NOMO-1 (cell line): ENCODE measurements at regions not wholly inside any gene's neighbourhood (a gene's known extent, or its start where the extent isn't known, plus 50 kb on each side); places are given as distances from the start of the nearest gene placed in this dataset.
"Not testable (repeated sequence)": the region's sequence is repeated elsewhere in the genome, so short reads cannot be mapped to it uniquely, and the experiment has no call there.

ENCODE experiments used
- DNase-seq, 2 experiments: peaks; one replicate each; lab custom pipeline; 2025; ENCODE audit not compliant: unreplicated experiment in 2 of 2; lab: John Stamatoyannopoulos, UW

DNA sequence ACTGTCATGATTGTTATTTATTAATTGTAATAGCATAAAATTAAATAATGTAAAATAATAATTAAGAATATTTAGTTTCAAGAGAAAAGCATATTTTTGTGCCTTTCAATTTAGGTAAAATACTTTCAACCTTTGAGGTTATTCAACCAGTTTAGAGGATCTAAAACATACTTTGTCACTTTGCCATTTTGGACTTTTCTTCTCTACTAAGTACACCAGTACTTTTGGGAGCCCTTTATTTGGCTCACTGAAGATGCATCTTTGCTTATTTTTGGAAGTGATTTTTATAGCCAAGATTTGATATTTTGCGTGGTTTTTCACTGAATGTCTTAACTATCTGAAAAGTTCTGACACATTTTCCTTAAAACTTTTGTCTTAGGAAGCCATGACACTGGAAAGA lies 860.5 kb downstream of the SORCS1 start:
- DNase-seq, result no peak

GRCh38 chr10:106302961-106303360 lies 861.5 kb downstream of the SORCS1 start:
- no peak for DNase-seq

DNA sequence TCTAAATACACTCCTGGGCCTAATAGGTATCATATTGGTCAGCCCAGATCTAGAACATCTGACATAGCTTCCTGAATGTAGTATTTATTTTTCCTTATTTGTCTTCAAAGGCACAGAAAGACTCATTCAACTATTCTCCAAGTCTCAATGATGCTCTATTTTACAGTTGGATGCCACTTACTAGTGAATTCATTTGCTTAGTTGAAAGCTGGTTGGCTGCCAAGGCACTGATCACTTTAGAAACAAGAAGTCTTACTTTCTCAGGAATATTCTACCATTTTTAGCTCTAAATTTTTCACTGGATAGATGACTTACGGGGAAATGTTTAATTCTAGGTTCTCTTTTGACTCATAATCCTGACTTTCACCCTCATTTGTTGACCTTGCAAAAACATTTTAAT lies 863.4 kb downstream of the SORCS1 start:
- no peak for DNase-seq

GRCh38 chr10:106296750-106297392 lies 867.6 kb downstream of the SORCS1 start:
- DNase-seq, result no peak

- DNase-seq, result no peak
Observed at GRCh38 chr10:106284802-106285587, 879.5 kb downstream of the SORCS1 start.

DNA sequence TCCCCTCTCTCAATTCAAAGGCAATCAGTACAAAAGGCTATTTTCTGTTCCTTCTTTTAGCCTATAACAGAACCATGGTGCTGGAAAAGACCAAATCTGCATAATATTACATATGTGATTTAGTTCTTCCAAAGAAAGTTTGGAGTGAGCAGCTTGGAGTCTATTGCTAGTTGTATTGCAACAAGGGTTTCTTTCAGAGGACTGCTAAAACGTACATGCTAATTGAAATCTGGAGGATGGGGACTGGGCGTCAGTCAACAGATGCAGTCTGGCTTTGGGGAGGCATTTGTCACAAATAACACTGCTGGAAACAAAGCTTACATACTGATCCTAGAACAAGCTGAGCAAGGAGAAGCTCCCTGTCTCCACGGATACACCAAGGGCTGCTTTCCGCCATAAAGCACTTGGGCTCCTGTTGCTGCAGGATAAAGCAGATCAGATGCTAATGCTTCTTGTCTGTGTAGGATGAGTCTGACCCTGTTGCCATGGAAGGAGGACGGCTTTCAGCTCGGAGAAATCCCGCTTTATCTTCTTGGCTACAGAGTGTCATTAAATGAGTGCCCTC lies 883.5 kb downstream of the SORCS1 start:
- no peak for DNase-seq

- no peak for DNase-seq
Observed at GRCh38 chr10:106278383-106278782, 886.1 kb downstream of the SORCS1 start.

DNA sequence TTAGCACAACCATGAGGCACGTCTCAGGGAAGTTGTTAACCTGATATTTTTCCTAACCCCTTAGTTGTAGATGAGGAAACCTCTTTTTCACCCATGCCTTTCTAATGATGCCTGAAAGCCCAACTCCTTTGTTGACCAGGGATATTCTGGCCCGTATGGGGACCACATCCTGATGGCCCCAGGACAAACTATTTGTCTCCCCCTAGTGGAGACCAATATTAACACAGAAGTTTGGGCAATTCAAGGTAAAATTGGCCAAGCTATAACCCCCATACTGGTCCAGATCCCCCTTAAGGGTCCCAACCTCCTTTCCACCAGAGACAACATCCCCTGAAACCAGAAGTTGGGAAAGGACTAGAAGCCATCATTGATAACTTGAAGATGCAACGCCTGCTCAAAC lies 893.3 kb downstream of the SORCS1 start:
- DNase-seq, result no peak

DNA sequence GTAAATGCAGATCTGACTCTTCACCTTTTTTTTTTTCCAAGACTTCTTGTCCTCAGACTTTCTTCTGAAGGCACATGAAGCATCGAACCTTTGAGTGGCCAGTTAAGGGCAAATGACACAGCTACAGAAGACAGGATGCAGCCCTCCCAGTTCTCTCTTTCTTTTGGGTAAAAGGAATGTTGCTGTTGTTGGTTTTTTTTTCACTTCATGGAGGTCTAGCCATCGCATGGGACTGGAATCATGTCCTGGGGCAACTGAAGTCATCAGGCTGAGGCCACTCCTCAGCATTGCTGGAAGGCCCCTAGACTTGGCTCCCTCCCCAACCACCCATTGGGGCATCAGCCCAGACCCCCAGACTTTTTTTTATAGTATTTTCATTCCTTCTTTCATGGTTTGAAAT lies 896.5 kb downstream of the SORCS1 start:
- no peak for DNase-seq

- no peak for DNase-seq
Observed at GRCh38 chr10:106267591-106267990, 896.9 kb downstream of the SORCS1 start.

GRCh38 chr10:106257432-106257831 lies 907.1 kb downstream of the SORCS1 start:
- DNase-seq, result not testable (repeated sequence)

- DNase-seq, result no peak
Observed at GRCh38 chr10:106255111-106255678, 909.3 kb downstream of the SORCS1 start.

DNA sequence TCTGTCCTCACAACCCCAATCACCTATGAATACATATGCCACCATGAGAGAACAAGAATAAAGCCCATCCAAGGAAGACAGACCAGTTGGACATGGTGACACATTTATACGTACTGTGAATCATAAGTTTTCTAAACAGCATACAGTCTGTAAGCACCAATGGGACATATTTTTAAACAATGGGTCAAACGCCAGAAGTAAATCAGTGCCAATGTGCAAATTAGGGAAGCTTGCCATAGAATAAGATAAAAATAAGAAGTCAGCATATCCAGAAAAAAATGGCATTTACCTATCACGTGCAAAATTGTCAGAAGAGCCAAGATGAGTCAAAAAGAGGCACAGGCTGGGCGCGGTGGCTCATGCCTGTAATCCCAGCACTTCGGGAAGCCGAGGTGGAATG lies 910.4 kb downstream of the SORCS1 start:
- no peak for DNase-seq

- no peak for DNase-seq
Observed at GRCh38 chr10:106252541-106252940, 912.0 kb downstream of the SORCS1 start.

DNA sequence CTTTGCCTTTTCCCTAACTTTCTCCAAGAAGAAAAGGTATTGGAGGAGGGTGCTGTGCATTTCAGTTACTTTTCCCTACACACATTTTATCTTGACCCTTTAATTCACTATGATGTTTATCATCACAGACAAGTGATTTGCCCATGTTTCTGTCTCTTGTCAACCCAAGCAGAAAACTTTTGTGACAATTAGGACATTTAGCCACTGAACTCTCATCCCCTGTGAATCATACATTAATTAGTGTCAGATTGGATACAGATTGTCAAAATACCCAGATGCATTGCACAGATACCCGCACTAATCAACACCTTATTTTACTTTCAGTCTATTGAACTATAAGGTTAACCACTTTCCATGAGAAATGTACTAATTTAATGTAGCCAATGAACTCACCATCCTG lies 912.9 kb downstream of the SORCS1 start:
- DNase-seq, result no peak

- DNase-seq, result no peak
Observed at GRCh38 chr10:106242301-106242700, 922.2 kb downstream of the SORCS1 start.

DNA sequence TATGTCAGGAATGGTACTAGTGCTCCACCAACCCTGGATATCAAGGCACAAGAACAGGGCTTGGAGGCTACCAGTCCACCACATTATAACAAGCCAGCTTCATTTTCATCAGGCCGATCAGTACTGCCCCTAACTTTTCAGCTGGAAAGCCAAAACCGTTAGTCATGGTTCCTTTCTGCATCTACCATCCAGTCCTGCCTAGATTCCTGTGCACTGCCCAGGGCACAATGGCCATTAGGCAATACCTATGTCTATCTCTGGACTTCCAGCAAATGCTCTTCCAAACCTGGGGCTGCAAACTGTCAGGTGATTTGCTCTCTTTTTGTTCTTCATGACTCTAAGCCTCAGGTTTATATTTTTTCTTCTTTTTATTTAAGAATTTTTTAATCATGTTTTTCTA lies 937.7 kb downstream of the SORCS1 start:
- DNase-seq, result no peak

DNA sequence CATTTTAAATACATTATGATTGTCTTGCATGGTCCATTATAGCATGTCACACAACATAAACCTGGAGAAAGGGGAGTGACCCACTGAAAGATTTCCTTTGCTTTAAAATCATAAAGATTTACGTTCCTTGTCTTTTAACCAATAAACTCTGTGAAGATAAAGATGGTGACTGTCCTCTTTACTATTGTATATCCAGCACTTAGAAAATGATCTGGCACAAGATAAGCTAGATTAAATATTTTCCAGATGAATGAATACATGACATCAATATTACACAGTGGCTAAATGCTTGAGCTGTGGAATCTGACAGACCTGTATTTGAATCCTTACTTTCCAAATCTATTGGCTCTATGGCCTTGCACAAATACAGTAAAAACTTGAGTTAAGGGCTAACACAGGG lies 938.4 kb downstream of the SORCS1 start:
- no peak for DNase-seq

DNA sequence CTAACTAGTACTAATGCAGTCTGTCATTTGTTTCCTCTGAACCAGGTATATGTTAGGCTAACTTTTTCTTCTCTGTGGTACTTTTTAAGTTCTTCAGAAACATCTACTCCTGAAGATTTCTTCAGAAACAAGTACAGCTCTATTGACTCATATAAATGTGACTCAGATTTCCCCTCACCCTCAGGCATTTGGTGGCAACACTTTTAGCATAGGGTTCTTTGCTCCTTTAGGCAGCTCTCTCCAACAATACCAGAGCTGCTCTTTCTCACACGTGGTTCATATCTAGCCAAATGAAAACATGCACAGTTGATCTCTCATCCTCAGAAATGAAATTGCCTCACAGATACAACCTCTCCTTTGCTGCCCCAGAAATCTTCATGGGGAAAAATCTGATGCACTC lies 939.8 kb downstream of the SORCS1 start:
- DNase-seq, result no peak

GRCh38 chr10:106217627-106218026 lies 946.9 kb downstream of the SORCS1 start:
- no peak for DNase-seq

- DNase-seq, result no peak
Observed at GRCh38 chr10:106216085-106216484, 948.4 kb downstream of the SORCS1 start.

GRCh38 chr10:106214243-106214642 lies 950.3 kb downstream of the SORCS1 start:
- DNase-seq, result no peak
